ENCODE measurements at regions not wholly inside any gene's neighbourhood (a gene's known extent, or its start where the extent isn't known, plus 50 kb on each side); places are given as distances from the start of the nearest gene placed in this dataset.

DNA sequence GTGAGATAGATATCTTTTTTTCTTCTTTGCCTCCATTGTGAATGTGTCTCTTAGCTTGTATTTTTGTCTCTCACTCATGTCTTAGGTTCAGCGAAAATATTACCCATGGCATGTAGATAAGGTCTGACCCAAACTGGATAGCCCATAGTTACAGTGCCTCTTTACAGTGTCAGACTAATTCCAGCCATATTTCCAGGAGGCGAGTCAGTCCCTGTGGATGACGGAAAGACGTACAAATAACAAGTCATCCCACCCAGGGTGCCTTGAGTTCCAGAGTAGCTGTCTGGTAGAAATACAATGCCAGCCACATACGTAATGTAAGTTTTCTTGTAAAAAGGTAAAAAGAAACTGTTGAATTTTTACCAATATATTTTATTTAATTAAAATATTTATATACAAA lies 157.3 kb downstream of the ZNF281 start (continued):
- TF ChIP-seq, protein P1, sequence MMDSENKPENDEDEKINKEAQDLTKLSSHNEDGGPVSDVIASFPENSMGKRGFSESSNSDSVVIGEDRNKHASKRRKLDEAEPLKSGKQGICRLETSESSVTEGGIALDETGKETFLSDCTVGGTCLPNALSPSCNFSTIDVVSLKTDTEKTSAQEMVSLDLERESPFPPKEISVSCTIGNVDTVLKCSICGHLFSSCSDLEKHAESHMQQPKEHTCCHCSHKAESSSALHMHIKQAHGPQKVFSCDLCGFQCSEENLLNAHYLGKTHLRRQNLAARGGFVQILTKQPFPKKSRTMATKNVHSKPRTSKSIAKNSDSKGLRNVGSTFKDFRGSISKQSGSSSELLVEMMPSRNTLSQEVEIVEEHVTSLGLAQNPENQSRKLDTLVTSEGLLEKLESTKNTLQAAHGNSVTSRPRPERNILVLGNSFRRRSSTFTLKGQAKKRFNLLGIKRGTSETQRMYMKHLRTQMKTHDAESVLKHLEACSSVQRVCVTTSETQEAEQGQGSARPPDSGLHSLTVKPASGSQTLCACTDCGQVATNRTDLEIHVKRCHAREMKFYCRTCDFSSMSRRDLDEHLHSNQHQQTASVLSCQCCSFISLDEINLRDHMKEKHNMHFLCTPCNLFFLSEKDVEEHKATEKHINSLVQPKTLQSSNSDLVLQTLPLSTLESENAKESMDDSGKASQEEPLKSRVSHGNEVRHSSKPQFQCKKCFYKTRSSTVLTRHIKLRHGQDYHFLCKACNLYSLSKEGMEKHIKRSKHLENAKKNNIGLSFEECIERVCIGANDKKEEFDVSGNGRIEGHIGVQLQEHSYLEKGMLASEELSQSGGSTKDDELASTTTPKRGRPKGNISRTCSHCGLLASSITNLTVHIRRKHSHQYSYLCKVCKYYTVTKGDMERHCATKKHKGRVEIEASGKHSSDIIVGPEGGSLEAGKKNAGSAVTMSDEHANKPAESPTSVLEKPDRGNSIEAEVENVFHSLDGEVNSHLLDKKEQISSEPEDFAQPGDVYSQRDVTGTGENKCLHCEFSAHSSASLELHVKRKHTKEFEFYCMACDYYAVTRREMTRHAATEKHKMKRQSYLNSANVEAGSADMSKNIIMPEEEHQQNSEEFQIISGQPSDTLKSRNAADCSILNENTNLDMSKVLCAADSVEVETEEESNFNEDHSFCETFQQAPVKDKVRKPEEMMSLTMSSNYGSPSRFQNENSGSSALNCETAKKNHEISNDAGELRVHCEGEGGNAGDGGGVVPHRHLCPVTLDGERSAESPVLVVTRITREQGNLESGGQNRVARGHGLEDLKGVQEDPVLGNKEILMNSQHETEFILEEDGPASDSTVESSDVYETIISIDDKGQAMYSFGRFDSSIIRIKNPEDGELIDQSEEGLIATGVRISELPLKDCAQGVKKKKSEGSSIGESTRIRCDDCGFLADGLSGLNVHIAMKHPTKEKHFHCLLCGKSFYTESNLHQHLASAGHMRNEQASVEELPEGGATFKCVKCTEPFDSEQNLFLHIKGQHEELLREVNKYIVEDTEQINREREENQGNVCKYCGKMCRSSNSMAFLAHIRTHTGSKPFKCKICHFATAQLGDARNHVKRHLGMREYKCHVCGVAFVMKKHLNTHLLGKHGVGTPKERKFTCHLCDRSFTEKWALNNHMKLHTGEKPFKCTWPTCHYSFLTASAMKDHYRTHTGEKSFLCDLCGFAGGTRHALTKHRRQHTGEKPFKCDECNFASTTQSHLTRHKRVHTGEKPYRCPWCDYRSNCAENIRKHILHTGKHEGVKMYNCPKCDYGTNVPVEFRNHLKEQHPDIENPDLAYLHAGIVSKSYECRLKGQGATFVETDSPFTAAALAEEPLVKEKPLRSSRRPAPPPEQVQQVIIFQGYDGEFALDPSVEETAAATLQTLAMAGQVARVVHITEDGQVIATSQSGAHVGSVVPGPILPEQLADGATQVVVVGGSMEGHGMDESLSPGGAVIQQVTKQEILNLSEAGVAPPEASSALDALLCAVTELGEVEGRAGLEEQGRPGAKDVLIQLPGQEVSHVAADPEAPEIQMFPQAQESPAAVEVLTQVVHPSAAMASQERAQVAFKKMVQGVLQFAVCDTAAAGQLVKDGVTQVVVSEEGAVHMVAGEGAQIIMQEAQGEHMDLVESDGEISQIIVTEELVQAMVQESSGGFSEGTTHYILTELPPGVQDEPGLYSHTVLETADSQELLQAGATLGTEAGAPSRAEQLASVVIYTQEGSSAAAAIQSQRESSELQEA (IDR thresholded peaks at IDR 0.05; ENCODE audit: low read depth) = no peak
- TF ChIP-seq ELF4 (CRISPR knock-in tag; IDR thresholded peaks at IDR 0.05) = no peak
- no peak for TF ChIP-seq ZNF512 (tag; IDR thresholded peaks at IDR 0.05)
- no peak for TF ChIP-seq KLF6 (CRISPR knock-in tag; IDR thresholded peaks at IDR 0.05; ENCODE audit: borderline replicate concordance)
- TF ChIP-seq RERE (CRISPR knock-in tag; IDR thresholded peaks at IDR 0.05; ENCODE audit: borderline replicate concordance) = no peak
- TF ChIP-seq ZNF696 (CRISPR knock-in tag; conservative IDR thresholded peaks at IDR 0.05) = no peak
- no peak for TF ChIP-seq ATF3 (IDR thresholded peaks at IDR 0.05)
- no peak for TF ChIP-seq ATF3 (CRISPR knock-in tag; conservative IDR thresholded peaks at IDR 0.05)
- TF ChIP-seq CBX8 (IDR thresholded peaks at IDR 0.05; ENCODE audit: borderline replicate concordance, extremely low read depth, low read depth, low read length, poor library complexity, severe bottlenecking) = no peak
